ENCODE measurements at regions not wholly inside any gene's neighbourhood (a gene's known extent, or its start where the extent isn't known, plus 50 kb on each side); places are given as distances from the start of the nearest gene placed in this dataset.

DNA sequence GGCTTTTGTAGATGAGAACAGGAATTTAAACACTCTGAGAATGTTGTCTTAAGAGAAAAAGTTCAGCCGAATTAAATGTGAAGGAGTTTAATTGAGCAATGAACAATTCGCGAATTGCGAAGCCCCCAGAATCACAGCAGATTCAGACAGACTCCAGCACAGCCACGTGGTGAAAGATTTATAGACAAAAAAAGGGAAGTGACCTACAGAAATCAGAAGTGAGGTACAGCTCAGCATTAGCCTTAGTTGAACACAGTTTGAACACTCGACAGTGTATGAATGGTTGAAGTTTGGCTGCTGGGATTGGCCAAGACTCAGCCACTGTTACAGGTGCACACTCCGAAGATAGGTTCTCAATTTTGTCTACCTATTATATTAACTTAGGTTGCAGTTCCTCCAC is 264.0 kb upstream of the CHST9 start:
- no peak for DNase-seq
- no peaks in the 10 kb centered on the region for H3K9me3 ChIP-seq (ENCODE audit: control insufficient read depth, low read depth, low read length)
- 81% methylated on average over 5 of the region's 7 CpGs for WGBS (ENCODE audit: insufficient coverage, low lambda C conversion rate)
- H3K27me3 ChIP-seq (ENCODE audit: control insufficient read depth, insufficient read depth, low read length), result no peaks in the 10 kb centered on the region
- no peak overlapping the region for H3K27ac ChIP-seq (ENCODE audit: low read length)
- no peaks in the 10 kb centered on the region for H3K36me3 ChIP-seq (ENCODE audit: control insufficient read depth, insufficient read depth, low read length)
- no peak overlapping the region for H3K4me3 ChIP-seq (ENCODE audit: low read length)
- H3K4me1 ChIP-seq (ENCODE audit: control insufficient read depth, insufficient read depth, low read length), result no peaks in the 10 kb centered on the region

DNA sequence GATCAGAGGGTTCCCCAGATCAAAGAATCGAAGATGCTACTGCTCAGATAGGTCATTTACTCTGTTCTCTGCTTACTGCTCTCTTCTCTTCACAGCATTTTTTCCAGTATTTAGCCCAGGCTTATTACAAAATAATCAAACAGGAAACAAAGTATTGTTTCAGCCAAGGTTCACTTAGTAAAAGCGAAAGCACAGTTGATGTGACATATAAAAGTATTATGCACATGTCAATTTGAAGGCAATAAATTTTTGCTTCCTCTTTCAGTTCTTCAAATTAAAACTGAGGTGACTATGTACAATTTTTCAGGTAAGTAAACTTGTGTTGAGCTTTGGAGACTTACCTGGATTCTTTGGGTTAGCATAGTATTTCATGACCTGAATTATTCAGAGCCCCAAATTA is 262.8 kb upstream of the CHST9 start:
- Histone ChIP-seq H3K36me3 (ENCODE audit: control insufficient read depth, insufficient read depth, low read length) (no peaks in the 10 kb centered on the region), H3K27ac (ENCODE audit: low read length) (no peak overlapping the region), H3K9me3 (ENCODE audit: control insufficient read depth, low read depth, low read length) (no peaks in the 10 kb centered on the region), H3K4me1 (ENCODE audit: control insufficient read depth, insufficient read depth, low read length) (no peaks in the 10 kb centered on the region), H3K27me3 (ENCODE audit: control insufficient read depth, insufficient read depth, low read length) (no peaks in the 10 kb centered on the region), H3K4me3 (ENCODE audit: low read length) (no peak overlapping the region)
- WGBS (ENCODE audit: insufficient coverage, low lambda C conversion rate), result 73% methylated on average over 2 of the region's 2 CpGs
- peak in 1 of 2 donors; percentile 27 for DNase-seq

DNA sequence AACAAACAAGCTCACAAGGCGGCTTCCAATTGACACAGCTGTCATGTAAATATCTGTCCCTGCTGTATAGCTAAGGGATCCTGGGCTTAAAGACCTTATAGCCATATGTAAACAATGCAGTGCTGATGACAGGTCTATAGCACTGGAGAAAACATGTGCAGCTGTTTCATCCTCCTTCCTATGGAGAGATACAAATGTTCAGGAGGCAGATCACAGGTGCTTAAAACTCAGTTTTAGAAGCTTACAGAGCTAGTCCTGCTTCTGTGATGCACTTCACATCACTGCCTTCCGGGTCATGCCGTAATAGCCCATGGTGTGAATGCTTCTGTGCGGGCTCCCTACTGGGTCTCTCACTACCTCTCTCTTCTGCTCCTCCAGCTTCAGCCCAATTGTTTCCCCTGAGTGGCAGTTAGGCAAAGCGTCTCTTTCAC is 262.4 kb upstream of the CHST9 start:
- Histone ChIP-seq H3K27me3 (ENCODE audit: control insufficient read depth, insufficient read depth, low read length) (no peaks in the 10 kb centered on the region), H3K9me3 (ENCODE audit: control insufficient read depth, low read depth, low read length) (no peaks in the 10 kb centered on the region), H3K27ac (ENCODE audit: low read length) (no peak overlapping the region), H3K36me3 (ENCODE audit: control insufficient read depth, insufficient read depth, low read length) (no peaks in the 10 kb centered on the region), H3K4me1 (ENCODE audit: control insufficient read depth, insufficient read depth, low read length) (no peaks in the 10 kb centered on the region), H3K4me3 (ENCODE audit: low read length) (no peak overlapping the region)
- DNase-seq, result no peak
- WGBS (ENCODE audit: insufficient coverage, low lambda C conversion rate), result no CpG with 5 or more reads among the region's 5 CpGs

DNA sequence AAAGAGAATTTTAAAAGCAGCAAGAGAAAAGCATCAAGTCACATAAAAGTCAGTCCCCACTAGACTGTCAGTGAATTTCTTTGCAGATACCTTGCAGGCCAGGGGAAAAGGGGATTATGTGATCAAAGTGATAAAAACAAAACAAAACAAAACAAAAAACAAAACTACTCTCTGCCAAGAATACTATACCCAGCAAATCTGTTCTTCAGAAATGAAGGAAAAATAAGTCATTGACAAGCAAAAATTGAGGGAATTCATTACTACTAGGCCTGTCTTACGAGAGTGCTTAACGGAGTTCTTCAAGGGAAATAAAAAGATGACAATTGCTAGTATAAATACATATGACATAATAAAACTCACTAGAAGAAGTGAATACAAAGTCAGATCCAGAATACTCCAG is 245.5 kb upstream of the CHST9 start:
- Histone ChIP-seq H3K27ac (ENCODE audit: low read length) (no peak overlapping the region), H3K4me1 (ENCODE audit: control insufficient read depth, insufficient read depth, low read length) (no peaks in the 10 kb centered on the region), H3K9me3 (ENCODE audit: control insufficient read depth, low read depth, low read length) (peaks cover 6% of the 10 kb centered on the region), H3K27me3 (ENCODE audit: control insufficient read depth, insufficient read depth, low read length) (no peaks in the 10 kb centered on the region), H3K4me3 (ENCODE audit: low read length) (no peak overlapping the region), H3K36me3 (ENCODE audit: control insufficient read depth, insufficient read depth, low read length) (no peaks in the 10 kb centered on the region)
- no peak for DNase-seq
- WGBS (ENCODE audit: insufficient coverage, low lambda C conversion rate), result no CpG with 5 or more reads among the region's 2 CpGs

DNA sequence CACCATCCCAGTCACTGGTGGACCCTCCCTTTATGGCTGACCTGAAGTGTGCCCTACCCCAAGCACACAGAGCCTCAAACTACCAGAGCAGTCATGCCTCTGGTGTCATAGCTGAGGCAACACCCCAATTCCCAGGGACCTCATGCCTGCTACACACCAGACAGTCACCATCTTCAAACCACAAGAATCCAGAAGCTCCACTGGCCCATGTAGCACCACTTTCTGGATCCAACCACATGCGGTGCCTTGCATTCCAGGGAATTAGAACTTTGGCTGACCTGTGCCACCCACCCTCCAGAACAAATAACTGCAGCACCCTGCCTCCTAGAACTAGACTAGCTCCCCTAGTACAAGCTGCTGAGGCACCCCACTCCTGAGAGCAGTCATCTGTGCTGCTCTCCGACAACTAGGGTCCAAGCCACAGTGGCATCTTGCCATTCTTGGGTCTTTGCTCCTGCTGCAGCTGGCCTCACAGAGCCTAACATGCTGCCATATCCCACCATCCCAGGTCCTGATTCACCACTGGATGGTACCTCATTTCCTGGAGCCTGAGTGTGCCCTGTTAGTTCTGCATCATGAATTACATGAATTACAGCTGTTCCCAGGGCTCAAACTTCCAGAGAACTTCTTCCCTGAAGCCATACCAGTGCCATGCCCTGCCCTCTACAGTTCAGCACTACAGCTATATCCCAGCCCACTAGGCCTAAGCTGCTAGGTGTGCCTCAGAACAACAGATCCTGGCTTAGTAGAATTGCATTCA is 243.8 kb upstream of the CHST9 start:
- no CpG with 5 or more reads among the region's 2 CpGs for WGBS (ENCODE audit: insufficient coverage, low lambda C conversion rate)
- H3K27me3 ChIP-seq (ENCODE audit: control insufficient read depth, insufficient read depth, low read length), result no peaks in the 10 kb centered on the region
- DNase-seq, result no peak
- H3K4me3 ChIP-seq (ENCODE audit: low read length), result no peak overlapping the region
- no peaks in the 10 kb centered on the region for H3K4me1 ChIP-seq (ENCODE audit: control insufficient read depth, insufficient read depth, low read length)
- H3K36me3 ChIP-seq (ENCODE audit: control insufficient read depth, insufficient read depth, low read length), result no peaks in the 10 kb centered on the region
- H3K27ac ChIP-seq (ENCODE audit: low read length), result no peak overlapping the region
- H3K9me3 ChIP-seq (ENCODE audit: control insufficient read depth, low read depth, low read length), result peaks cover 6% of the 10 kb centered on the region

DNA sequence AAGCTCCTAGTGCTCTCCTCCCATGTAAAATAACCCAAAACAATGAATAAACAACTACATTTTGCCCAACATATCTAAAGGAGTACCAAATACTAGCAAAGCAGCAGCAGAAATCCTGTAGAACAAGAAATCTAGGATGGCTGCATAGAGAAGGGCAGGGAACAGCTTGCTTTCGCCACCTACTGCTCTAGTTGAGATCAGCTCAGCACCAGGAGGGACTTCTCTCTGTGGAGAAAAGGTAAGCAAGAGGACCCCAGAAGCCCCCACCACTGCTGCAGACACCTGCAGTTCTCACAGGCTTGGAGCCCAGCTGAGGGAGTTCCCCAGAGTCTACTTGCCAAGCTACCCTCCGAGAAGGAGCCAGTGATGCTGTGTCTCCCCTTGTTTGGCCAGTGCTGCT is 243.0 kb upstream of the CHST9 start:
- H3K27me3 ChIP-seq (ENCODE audit: control insufficient read depth, insufficient read depth, low read length), result no peaks in the 10 kb centered on the region
- no peaks in the 10 kb centered on the region for H3K36me3 ChIP-seq (ENCODE audit: control insufficient read depth, insufficient read depth, low read length)
- H3K4me3 ChIP-seq (ENCODE audit: low read length), result no peak overlapping the region
- no CpG with 5 or more reads among the region's 2 CpGs for WGBS (ENCODE audit: insufficient coverage, low lambda C conversion rate)
- no peaks in the 10 kb centered on the region for H3K4me1 ChIP-seq (ENCODE audit: control insufficient read depth, insufficient read depth, low read length)
- H3K9me3 ChIP-seq (ENCODE audit: control insufficient read depth, low read depth, low read length), result peaks cover 6% of the 10 kb centered on the region
- H3K27ac ChIP-seq (ENCODE audit: low read length), result no peak overlapping the region
- no peak for DNase-seq

DNA sequence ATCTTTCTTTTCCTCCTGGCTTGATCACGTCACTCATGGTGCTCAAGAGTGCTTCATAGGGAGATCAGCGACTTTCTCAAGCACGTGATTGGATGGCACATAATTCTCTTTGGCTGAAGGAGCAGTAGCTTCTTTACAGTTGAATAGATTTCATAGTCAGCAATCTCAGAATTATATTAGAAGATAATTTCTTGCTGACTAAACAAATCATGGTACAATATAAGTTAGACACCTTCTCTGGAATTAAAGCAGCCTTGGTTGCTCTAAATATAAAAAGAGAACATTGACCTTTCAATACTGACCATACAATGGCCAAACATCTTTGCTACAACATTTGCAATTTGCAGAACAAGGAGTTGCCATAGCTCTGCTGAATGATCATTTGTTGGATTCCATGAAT is 238.5 kb upstream of the CHST9 start:
- no CpG with 5 or more reads among the region's 3 CpGs for WGBS (ENCODE audit: insufficient coverage, low lambda C conversion rate)

DNA sequence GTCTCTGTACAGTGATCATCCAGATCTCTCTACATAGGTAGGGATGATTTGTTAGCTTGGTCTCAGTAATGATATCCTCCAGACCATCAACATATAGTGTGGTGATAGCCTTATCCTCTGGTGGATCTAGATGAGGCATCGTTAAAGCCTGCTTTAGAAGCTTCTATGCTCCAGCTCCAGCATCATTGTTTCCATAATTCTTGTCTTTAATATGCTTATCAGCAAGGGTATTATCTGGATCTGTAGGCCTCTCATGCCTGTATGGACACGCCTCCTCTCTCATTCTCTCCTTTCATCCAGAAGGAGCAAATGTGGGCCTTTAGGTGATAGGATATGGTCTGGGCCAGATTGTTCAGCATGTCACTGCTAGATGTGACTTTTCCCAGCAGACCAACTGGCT is 234.5 kb upstream of the CHST9 start:
- no peak overlapping the region for H3K4me3 ChIP-seq (ENCODE audit: low read length)
- peaks cover 2% of the 10 kb centered on the region for H3K4me1 ChIP-seq (ENCODE audit: control insufficient read depth, insufficient read depth, low read length)
- no peak overlapping the region for H3K27ac ChIP-seq (ENCODE audit: low read length)
- WGBS (ENCODE audit: insufficient coverage, low lambda C conversion rate), result no CpG with 5 or more reads among the region's 2 CpGs
- no peaks in the 10 kb centered on the region for H3K9me3 ChIP-seq (ENCODE audit: control insufficient read depth, low read depth, low read length)
- no peaks in the 10 kb centered on the region for H3K36me3 ChIP-seq (ENCODE audit: control insufficient read depth, insufficient read depth, low read length)
- H3K27me3 ChIP-seq (ENCODE audit: control insufficient read depth, insufficient read depth, low read length), result no peaks in the 10 kb centered on the region
- no peak for DNase-seq

More for the DNA sequence above, 238.5 kb upstream of the CHST9 start:
- H3K27ac ChIP-seq (ENCODE audit: low read length), result no peak overlapping the region
- no peaks in the 10 kb centered on the region for H3K4me1 ChIP-seq (ENCODE audit: control insufficient read depth, insufficient read depth, low read length)
- DNase-seq, result no peak
- H3K36me3 ChIP-seq (ENCODE audit: control insufficient read depth, insufficient read depth, low read length), result no peaks in the 10 kb centered on the region
- H3K27me3 ChIP-seq (ENCODE audit: control insufficient read depth, insufficient read depth, low read length), result no peaks in the 10 kb centered on the region
- no peaks in the 10 kb centered on the region for H3K9me3 ChIP-seq (ENCODE audit: control insufficient read depth, low read depth, low read length)
- no peak overlapping the region for H3K4me3 ChIP-seq (ENCODE audit: low read length)

DNA sequence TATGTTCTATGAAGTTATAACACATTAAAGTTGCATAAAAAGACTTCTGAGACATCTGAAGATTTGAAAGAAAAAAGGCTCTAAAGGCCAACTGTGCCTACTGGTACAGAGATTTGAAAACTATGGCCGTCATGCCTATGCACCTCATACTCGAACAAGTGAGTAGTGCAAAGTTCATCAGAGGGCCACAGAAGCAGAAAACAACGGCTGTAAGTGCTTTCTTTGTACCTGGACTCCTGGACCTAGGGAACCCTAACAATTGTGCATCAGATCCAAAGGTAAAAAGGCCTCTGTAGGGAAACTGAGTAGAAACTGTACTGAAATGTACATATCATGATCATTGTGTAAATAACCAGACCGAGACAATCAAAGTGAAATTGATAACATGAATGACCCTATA is 230.4 kb upstream of the CHST9 start:
- peak overlapping the region; percentile 32 for H3K27ac ChIP-seq (ENCODE audit: low read length)
- H3K36me3 ChIP-seq (ENCODE audit: control insufficient read depth, insufficient read depth, low read length), result no peaks in the 10 kb centered on the region
- no peaks in the 10 kb centered on the region for H3K9me3 ChIP-seq (ENCODE audit: control insufficient read depth, low read depth, low read length)
- peaks cover 2% of the 10 kb centered on the region for H3K4me1 ChIP-seq (ENCODE audit: control insufficient read depth, insufficient read depth, low read length)
- WGBS (ENCODE audit: insufficient coverage, low lambda C conversion rate), result 17% methylated on average over 1 of the region's 4 CpGs
- H3K4me3 ChIP-seq (ENCODE audit: low read length), result no peak overlapping the region
- H3K27me3 ChIP-seq (ENCODE audit: control insufficient read depth, insufficient read depth, low read length), result no peaks in the 10 kb centered on the region
- peak; percentile 31 to 72 for DNase-seq

GRCh38 chr18:27414682-27415081 is 229.6 kb upstream of the CHST9 start:
- no peak overlapping the region for H3K4me3 ChIP-seq (ENCODE audit: low read length)
- no peaks in the 10 kb centered on the region for H3K36me3 ChIP-seq (ENCODE audit: control insufficient read depth, insufficient read depth, low read length)
- peaks cover 2% of the 10 kb centered on the region for H3K4me1 ChIP-seq (ENCODE audit: control insufficient read depth, insufficient read depth, low read length)
- no peaks in the 10 kb centered on the region for H3K9me3 ChIP-seq (ENCODE audit: control insufficient read depth, low read depth, low read length)
- no peak for DNase-seq
- H3K27ac ChIP-seq (ENCODE audit: low read length), result no peak overlapping the region
- H3K27me3 ChIP-seq (ENCODE audit: control insufficient read depth, insufficient read depth, low read length), result no peaks in the 10 kb centered on the region
- WGBS (ENCODE audit: insufficient coverage, low lambda C conversion rate), result no CpG with 5 or more reads among the region's 1 CpG
